ENCODE measurements at regions not wholly inside any gene's neighbourhood (a gene's known extent, or its start where the extent isn't known, plus 50 kb on each side); places are given as distances from the start of the nearest gene placed in this dataset.

DNA sequence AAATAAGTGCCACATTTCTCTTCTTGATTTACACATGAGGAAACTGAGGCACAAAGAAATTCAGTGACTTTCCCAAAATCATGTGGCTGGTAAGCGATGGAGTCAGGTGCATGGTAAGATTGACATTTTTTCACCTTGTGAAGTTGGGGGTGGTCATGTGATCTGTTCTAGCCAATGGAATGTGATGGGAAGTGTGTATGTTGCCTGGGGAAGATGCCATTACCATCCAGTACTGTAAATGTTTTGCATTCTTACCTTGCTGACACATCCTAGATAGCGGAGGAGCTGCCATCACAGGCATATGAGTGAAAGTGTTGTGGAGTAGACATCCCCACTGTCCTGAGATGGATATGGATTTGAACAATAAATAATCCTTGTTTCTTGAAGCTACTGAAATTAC, 499.6 kb upstream of the SULF2 start:
- Histone ChIP-seq H3K27ac (ENCODE audit: low read depth, low read length) (no peak overlapping the region), H3K9me3 (ENCODE audit: control insufficient read depth, low read length) (no peaks in the 10 kb centered on the region), H3K4me1 (ENCODE audit: control insufficient read depth, insufficient read depth, low read length) (peaks cover 7% of the 10 kb centered on the region), H3K36me3 (ENCODE audit: control insufficient read depth, insufficient read depth, low read length) (no peaks in the 10 kb centered on the region), H3K9ac (ENCODE audit: extremely low read depth, low read length, poor library complexity, severe bottlenecking) (no peak overlapping the region), H3K4me3 (ENCODE audit: low read length) (no peak overlapping the region), H3K27me3 (ENCODE audit: control insufficient read depth, insufficient read depth, low read length, poor library complexity, severe bottlenecking) (no peaks in the 10 kb centered on the region)
- Mint-ChIP-seq H3K9me3 (no peaks in the 10 kb centered on the region), H3K27me3 (ENCODE audit: insufficient read depth) (no peaks in the 10 kb centered on the region), H3K4me3 (no peak overlapping the region), H3K36me3 (ENCODE audit: low read depth) (peaks cover 17% of the 10 kb centered on the region), H3K4me1 (peaks cover 26% of the 10 kb centered on the region), H3K27ac (no peak overlapping the region)
- WGBS, 2 experiments (ENCODE audit: insufficient coverage in 1 of 2, insufficient read length in 1 of 2): 92 to 98% methylated on average over 2 of the region's 2 CpGs
- TF ChIP-seq, protein P1, sequence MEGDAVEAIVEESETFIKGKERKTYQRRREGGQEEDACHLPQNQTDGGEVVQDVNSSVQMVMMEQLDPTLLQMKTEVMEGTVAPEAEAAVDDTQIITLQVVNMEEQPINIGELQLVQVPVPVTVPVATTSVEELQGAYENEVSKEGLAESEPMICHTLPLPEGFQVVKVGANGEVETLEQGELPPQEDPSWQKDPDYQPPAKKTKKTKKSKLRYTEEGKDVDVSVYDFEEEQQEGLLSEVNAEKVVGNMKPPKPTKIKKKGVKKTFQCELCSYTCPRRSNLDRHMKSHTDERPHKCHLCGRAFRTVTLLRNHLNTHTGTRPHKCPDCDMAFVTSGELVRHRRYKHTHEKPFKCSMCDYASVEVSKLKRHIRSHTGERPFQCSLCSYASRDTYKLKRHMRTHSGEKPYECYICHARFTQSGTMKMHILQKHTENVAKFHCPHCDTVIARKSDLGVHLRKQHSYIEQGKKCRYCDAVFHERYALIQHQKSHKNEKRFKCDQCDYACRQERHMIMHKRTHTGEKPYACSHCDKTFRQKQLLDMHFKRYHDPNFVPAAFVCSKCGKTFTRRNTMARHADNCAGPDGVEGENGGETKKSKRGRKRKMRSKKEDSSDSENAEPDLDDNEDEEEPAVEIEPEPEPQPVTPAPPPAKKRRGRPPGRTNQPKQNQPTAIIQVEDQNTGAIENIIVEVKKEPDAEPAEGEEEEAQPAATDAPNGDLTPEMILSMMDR (conservative IDR thresholded peaks at IDR 0.05): no peak
- no peak for DNase-seq

DNA sequence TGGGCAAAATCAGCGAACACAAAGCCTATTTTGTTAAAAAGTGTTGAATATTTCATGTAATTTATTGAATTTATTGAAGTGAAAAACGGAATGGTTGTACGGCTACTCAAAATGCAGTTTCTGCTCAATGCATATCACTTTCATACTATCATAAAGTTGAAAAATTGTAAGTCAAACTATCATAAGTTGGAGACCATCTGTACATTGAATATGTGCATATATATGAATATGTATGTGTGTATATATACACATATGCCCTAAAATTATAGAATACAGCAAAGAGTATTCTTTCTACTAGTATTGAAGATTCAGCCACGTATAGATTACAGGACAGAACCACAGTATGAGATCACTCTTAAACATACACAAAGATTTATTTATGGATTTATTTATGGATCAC, 499.0 kb upstream of the SULF2 start:
- Histone ChIP-seq H3K4me3 (ENCODE audit: low read length) (no peak overlapping the region), H3K9ac (ENCODE audit: extremely low read depth, low read length, poor library complexity, severe bottlenecking) (no peak overlapping the region), H3K4me1 (ENCODE audit: control insufficient read depth, insufficient read depth, low read length) (peaks cover 12% of the 10 kb centered on the region), H3K9me3 (ENCODE audit: control insufficient read depth, low read length) (no peaks in the 10 kb centered on the region), H3K27me3 (ENCODE audit: control insufficient read depth, insufficient read depth, low read length, poor library complexity, severe bottlenecking) (no peaks in the 10 kb centered on the region), H3K27ac (ENCODE audit: low read depth, low read length) (no peak overlapping the region), H3K36me3 (ENCODE audit: control insufficient read depth, insufficient read depth, low read length) (no peaks in the 10 kb centered on the region)
- H3K9me3 Mint-ChIP-seq: no peaks in the 10 kb centered on the region
- WGBS, 2 experiments (ENCODE audit: insufficient coverage in 1 of 2, insufficient read length in 1 of 2): 92% methylated on average over 3 of the region's 4 CpGs; no CpG with 5 or more reads in 1 of the 2 experiments
- H3K4me3 Mint-ChIP-seq: no peak overlapping the region
- TF ChIP-seq, protein P1 (conservative IDR thresholded peaks at IDR 0.05): no peak
- no peak for DNase-seq
- no peak overlapping the region for H3K27ac Mint-ChIP-seq
- no peaks in the 10 kb centered on the region for H3K27me3 Mint-ChIP-seq (ENCODE audit: insufficient read depth)
- peaks cover 17% of the 10 kb centered on the region for H3K36me3 Mint-ChIP-seq (ENCODE audit: low read depth)
- peaks cover 30% of the 10 kb centered on the region for H3K4me1 Mint-ChIP-seq

DNA sequence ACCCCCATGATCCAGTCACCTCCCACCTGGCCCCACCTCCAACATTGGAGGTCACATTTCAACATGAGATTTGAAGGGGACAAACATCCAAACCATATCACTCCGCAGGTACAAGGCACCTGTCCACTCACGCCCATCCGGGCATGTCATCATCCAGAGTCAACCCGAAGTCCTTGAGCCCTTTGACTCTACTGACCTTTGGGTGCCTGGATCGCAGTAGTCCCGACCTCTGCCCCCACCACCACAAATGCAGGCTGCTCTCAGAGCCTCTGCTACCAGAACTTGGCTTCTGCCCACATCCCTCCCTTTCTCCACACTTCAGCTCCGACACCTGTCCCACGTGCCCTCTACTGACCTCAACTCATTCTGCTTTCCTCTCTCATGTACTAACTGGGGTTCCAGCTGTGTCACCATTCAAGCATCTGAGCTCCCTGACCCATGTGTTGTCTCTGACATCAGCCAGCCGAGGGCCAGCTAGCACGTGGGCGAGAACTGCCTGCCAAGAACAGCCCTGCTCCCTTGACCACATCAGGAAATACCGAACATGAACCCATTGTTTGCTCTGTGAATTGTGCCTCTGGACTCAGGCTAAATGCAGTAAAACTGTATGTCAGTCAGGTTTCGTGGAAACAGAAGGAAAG, 498.3 kb upstream of the SULF2 start:
- H3K27me3 ChIP-seq (ENCODE audit: control insufficient read depth, insufficient read depth, low read length, poor library complexity, severe bottlenecking): no peaks in the 10 kb centered on the region
- no peaks in the 10 kb centered on the region for H3K36me3 ChIP-seq (ENCODE audit: control insufficient read depth, insufficient read depth, low read length)
- no peaks in the 10 kb centered on the region for H3K9me3 ChIP-seq (ENCODE audit: control insufficient read depth, low read length)
- Mint-ChIP-seq H3K9me3 (no peaks in the 10 kb centered on the region), H3K4me3 (no peak overlapping the region), H3K27me3 (ENCODE audit: insufficient read depth) (no peaks in the 10 kb centered on the region), H3K36me3 (ENCODE audit: low read depth) (peaks cover 17% of the 10 kb centered on the region), H3K27ac (no peak overlapping the region), H3K4me1 (peaks cover 37% of the 10 kb centered on the region)
- H3K4me3 ChIP-seq (ENCODE audit: low read length): no peak overlapping the region
- H3K4me1 ChIP-seq (ENCODE audit: control insufficient read depth, insufficient read depth, low read length): peaks cover 14% of the 10 kb centered on the region
- H3K9ac ChIP-seq (ENCODE audit: extremely low read depth, low read length, poor library complexity, severe bottlenecking): no peak overlapping the region
- TF ChIP-seq, protein P1 (conservative IDR thresholded peaks at IDR 0.05): no peak
- WGBS, 2 experiments (ENCODE audit: insufficient coverage in 1 of 2, insufficient read length in 1 of 2): 87 to 93% methylated on average over 13 of the region's 13 CpGs
- no peak overlapping the region for H3K27ac ChIP-seq (ENCODE audit: low read depth, low read length)
- no peak for DNase-seq
